ENCODE measurements at regions not wholly inside any gene's neighbourhood (a gene's known extent, or its start where the extent isn't known, plus 50 kb on each side); places are given as distances from the start of the nearest gene placed in this dataset.

GRCh38 chr2:172153156-172153555 lies 50.5 kb upstream of the DLX2 start:
- intact Hi-C loops (cut with DNase I), result no loop called here

GRCh38 chr2:172153757-172154156 lies 51.1 kb upstream of the DLX2 start:
- DNase-seq (ENCODE audit: low spot score), result no peak

More at GRCh38 chr2:172153156-172153555, 50.5 kb upstream of the DLX2 start:
- no peak for DNase-seq (ENCODE audit: low spot score)

GRCh38 chr2:172155752-172156151 lies 53.1 kb upstream of the DLX2 start:
- intact Hi-C loops (cut with DNase I), result no loop called here

More at GRCh38 chr2:172153757-172154156, 51.1 kb upstream of the DLX2 start:
- intact Hi-C loops (cut with DNase I), result no loop called here

GRCh38 chr2:172160839-172161238 lies 58.1 kb upstream of the DLX2 start:
- no peak for DNase-seq (ENCODE audit: low spot score)
- intact Hi-C loops (cut with DNase I), result no loop called here

More at GRCh38 chr2:172155752-172156151, 53.1 kb upstream of the DLX2 start:
- DNase-seq (ENCODE audit: low spot score), result no peak

- no peak for DNase-seq (ENCODE audit: low spot score)
- intact Hi-C loops (cut with DNase I), result no loop called here
Observed at GRCh38 chr2:172162225-172162733, 59.6 kb upstream of the DLX2 start.

GRCh38 chr2:172162739-172163336 lies 60.1 kb upstream of the DLX2 start:
- intact Hi-C loops (cut with DNase I), result no loop called here
- DNase-seq (ENCODE audit: low spot score), result peak; percentile 76

- DNase-seq (ENCODE audit: low spot score), result no peak
- intact Hi-C loops (cut with DNase I), result no loop called here
Observed at GRCh38 chr2:172168917-172169346, 66.2 kb upstream of the DLX2 start.

- DNase-seq (ENCODE audit: low spot score), result no peak
- intact Hi-C loops (cut with DNase I), result loop anchor here in 1 of 2 donors (5.0 kb wide), 1 partner anchor 293 kb away; no protein-coding TSS in a partner anchor
Observed at GRCh38 chr2:172169611-172170010, 66.9 kb upstream of the DLX2 start.

GRCh38 chr2:172172513-172173173 lies 69.9 kb upstream of the DLX2 start:
- peak; percentile 89 for DNase-seq (ENCODE audit: low spot score)
- intact Hi-C loops (cut with DNase I), result loop anchor here (1.0 to 5.0 kb wide), 3 partner anchors 62 to 290 kb away; no protein-coding TSS in a partner anchor

- DNase-seq (ENCODE audit: low spot score), result no peak
- intact Hi-C loops (cut with DNase I), result loop anchor here (1.0 to 5.0 kb wide), 3 partner anchors 61 to 290 kb away; no protein-coding TSS in a partner anchor
Observed at GRCh38 chr2:172173174-172173706, 70.5 kb upstream of the DLX2 start.

GRCh38 chr2:172177581-172177980 lies 74.9 kb upstream of the DLX2 start:
- DNase-seq (ENCODE audit: low spot score), result no peak
- intact Hi-C loops (cut with DNase I), result no loop called here

GRCh38 chr2:172177996-172178395 lies 75.3 kb upstream of the DLX2 start:
- DNase-seq (ENCODE audit: low spot score), result no peak
- intact Hi-C loops (cut with DNase I), result no loop called here

- intact Hi-C loops (cut with DNase I), result no loop called here
- no peak for DNase-seq (ENCODE audit: low spot score)
Observed at GRCh38 chr2:172179045-172179701, 76.5 kb upstream of the DLX2 start.

GRCh38 chr2:172181840-172182239 lies 79.1 kb upstream of the DLX2 start:
- no peak for DNase-seq (ENCODE audit: low spot score)
- intact Hi-C loops (cut with DNase I), result no loop called here

- DNase-seq (ENCODE audit: low spot score), result no peak
- intact Hi-C loops (cut with DNase I), result no loop called here
Observed at GRCh38 chr2:172182624-172183023, 79.9 kb upstream of the DLX2 start.

GRCh38 chr2:172193331-172194089 lies 90.8 kb upstream of the DLX2 start:
- intact Hi-C loops (cut with DNase I), result no loop called here
- no peak for DNase-seq (ENCODE audit: low spot score)

GRCh38 chr2:172195836-172196376 lies 93.2 kb upstream of the DLX2 start:
- intact Hi-C loops (cut with DNase I), result no loop called here
- no peak for DNase-seq (ENCODE audit: low spot score)

GRCh38 chr2:172196768-172197431 lies 94.2 kb upstream of the DLX2 start:
- intact Hi-C loops (cut with DNase I), result no loop called here
- no peak for DNase-seq (ENCODE audit: low spot score)
